ENCODE measurements at regions not wholly inside any gene's neighbourhood (a gene's known extent, or its start where the extent isn't known, plus 50 kb on each side); places are given as distances from the start of the nearest gene placed in this dataset.

GRCh38 chr3:36142746-36143145 is 237.6 kb upstream of the STAC start:
- H3K36me3 ChIP-seq (ENCODE audit: control insufficient read depth, insufficient read depth, low read length): no peaks in the 10 kb centered on the region
- no peaks in the 10 kb centered on the region for H3K9me3 ChIP-seq (replicated peaks; ENCODE audit: control insufficient read depth, low read depth, low read length)
- H3K27ac ChIP-seq (ENCODE audit: low read length): no peak overlapping the region
- H3K27me3 ChIP-seq (ENCODE audit: control insufficient read depth, insufficient read depth, low read length): no peaks in the 10 kb centered on the region
- DNase-seq: no peak
- no peak overlapping the region for H3K4me3 ChIP-seq (ENCODE audit: low read length)
- no peaks in the 10 kb centered on the region for H3K4me1 ChIP-seq (ENCODE audit: control insufficient read depth, insufficient read depth, low read length)

GRCh38 chr3:36146404-36146803 is 233.9 kb upstream of the STAC start:
- H3K27ac ChIP-seq (ENCODE audit: low read length): no peak overlapping the region
- no peak overlapping the region for H3K4me3 ChIP-seq (ENCODE audit: low read length)
- no peaks in the 10 kb centered on the region for H3K4me1 ChIP-seq (ENCODE audit: control insufficient read depth, insufficient read depth, low read length)
- H3K9me3 ChIP-seq (replicated peaks; ENCODE audit: control insufficient read depth, low read depth, low read length): no peaks in the 10 kb centered on the region
- no peak for DNase-seq
- WGBS (ENCODE audit: insufficient coverage): 86% methylated on average over 2 of the region's 2 CpGs
- H3K27me3 ChIP-seq (ENCODE audit: control insufficient read depth, insufficient read depth, low read length): no peaks in the 10 kb centered on the region
- no peaks in the 10 kb centered on the region for H3K36me3 ChIP-seq (ENCODE audit: control insufficient read depth, insufficient read depth, low read length)

GRCh38 chr3:36147934-36148558 is 232.3 kb upstream of the STAC start:
- no peaks in the 10 kb centered on the region for H3K36me3 ChIP-seq (ENCODE audit: control insufficient read depth, insufficient read depth, low read length)
- no peaks in the 10 kb centered on the region for H3K9me3 ChIP-seq (replicated peaks; ENCODE audit: control insufficient read depth, low read depth, low read length)
- no peak overlapping the region for H3K27ac ChIP-seq (ENCODE audit: low read length)
- H3K27me3 ChIP-seq (ENCODE audit: control insufficient read depth, insufficient read depth, low read length): no peaks in the 10 kb centered on the region
- no peak for DNase-seq
- WGBS (ENCODE audit: insufficient coverage): 84% methylated on average over 10 of the region's 11 CpGs
- no peak overlapping the region for H3K4me3 ChIP-seq (ENCODE audit: low read length)
- H3K4me1 ChIP-seq (ENCODE audit: control insufficient read depth, insufficient read depth, low read length): no peaks in the 10 kb centered on the region

GRCh38 chr3:36149447-36149865 is 230.8 kb upstream of the STAC start:
- H3K27ac ChIP-seq (ENCODE audit: low read length): no peak overlapping the region
- no peaks in the 10 kb centered on the region for H3K9me3 ChIP-seq (replicated peaks; ENCODE audit: control insufficient read depth, low read depth, low read length)
- no peaks in the 10 kb centered on the region for H3K27me3 ChIP-seq (ENCODE audit: control insufficient read depth, insufficient read depth, low read length)
- no peak for DNase-seq
- no peaks in the 10 kb centered on the region for H3K4me1 ChIP-seq (ENCODE audit: control insufficient read depth, insufficient read depth, low read length)
- H3K36me3 ChIP-seq (ENCODE audit: control insufficient read depth, insufficient read depth, low read length): no peaks in the 10 kb centered on the region
- H3K4me3 ChIP-seq (ENCODE audit: low read length): no peak overlapping the region

GRCh38 chr3:36155515-36155914 is 224.8 kb upstream of the STAC start:
- Histone ChIP-seq H3K4me1 (ENCODE audit: control insufficient read depth, insufficient read depth, low read length) (no peaks in the 10 kb centered on the region), H3K4me3 (ENCODE audit: low read length) (no peak overlapping the region), H3K27ac (ENCODE audit: low read length) (no peak overlapping the region), H3K36me3 (ENCODE audit: control insufficient read depth, insufficient read depth, low read length) (no peaks in the 10 kb centered on the region), H3K9me3 (replicated peaks; ENCODE audit: control insufficient read depth, low read depth, low read length) (no peaks in the 10 kb centered on the region), H3K27me3 (ENCODE audit: control insufficient read depth, insufficient read depth, low read length) (no peaks in the 10 kb centered on the region)
- no peak for DNase-seq

GRCh38 chr3:36164400-36164799 is 215.9 kb upstream of the STAC start:
- no peaks in the 10 kb centered on the region for H3K9me3 ChIP-seq (replicated peaks; ENCODE audit: control insufficient read depth, low read depth, low read length)
- no peak for DNase-seq
- H3K4me3 ChIP-seq (ENCODE audit: low read length): no peak overlapping the region
- H3K27ac ChIP-seq (ENCODE audit: low read length): no peak overlapping the region
- H3K36me3 ChIP-seq (ENCODE audit: control insufficient read depth, insufficient read depth, low read length): no peaks in the 10 kb centered on the region
- no peaks in the 10 kb centered on the region for H3K27me3 ChIP-seq (ENCODE audit: control insufficient read depth, insufficient read depth, low read length)
- H3K4me1 ChIP-seq (ENCODE audit: control insufficient read depth, insufficient read depth, low read length): no peaks in the 10 kb centered on the region
- WGBS (ENCODE audit: insufficient coverage): no CpG with 5 or more reads among the region's 3 CpGs

GRCh38 chr3:36165509-36166290 is 214.6 kb upstream of the STAC start:
- Histone ChIP-seq H3K27me3 (ENCODE audit: control insufficient read depth, insufficient read depth, low read length) (no peaks in the 10 kb centered on the region), H3K9me3 (replicated peaks; ENCODE audit: control insufficient read depth, low read depth, low read length) (no peaks in the 10 kb centered on the region), H3K4me1 (ENCODE audit: control insufficient read depth, insufficient read depth, low read length) (no peaks in the 10 kb centered on the region), H3K36me3 (ENCODE audit: control insufficient read depth, insufficient read depth, low read length) (no peaks in the 10 kb centered on the region), H3K4me3 (ENCODE audit: low read length) (no peak overlapping the region), H3K27ac (ENCODE audit: low read length) (no peak overlapping the region)
- no CpG with 5 or more reads among the region's 3 CpGs for WGBS (ENCODE audit: insufficient coverage)
- DNase-seq: no peak

GRCh38 chr3:36166477-36166876 is 213.8 kb upstream of the STAC start:
- H3K4me1 ChIP-seq (ENCODE audit: control insufficient read depth, insufficient read depth, low read length): no peaks in the 10 kb centered on the region
- no peak overlapping the region for H3K4me3 ChIP-seq (ENCODE audit: low read length)
- H3K36me3 ChIP-seq (ENCODE audit: control insufficient read depth, insufficient read depth, low read length): no peaks in the 10 kb centered on the region
- no peak overlapping the region for H3K27ac ChIP-seq (ENCODE audit: low read length)
- H3K9me3 ChIP-seq (replicated peaks; ENCODE audit: control insufficient read depth, low read depth, low read length): no peaks in the 10 kb centered on the region
- H3K27me3 ChIP-seq (ENCODE audit: control insufficient read depth, insufficient read depth, low read length): no peaks in the 10 kb centered on the region
- WGBS (ENCODE audit: insufficient coverage): 60% methylated on average over 1 of the region's 3 CpGs
- no peak for DNase-seq

- DNase-seq: peak; percentile 9
- H3K36me3 ChIP-seq (ENCODE audit: control insufficient read depth, insufficient read depth, low read length): no peaks in the 10 kb centered on the region
- no peak overlapping the region for H3K4me3 ChIP-seq (ENCODE audit: low read length)
- H3K27ac ChIP-seq (ENCODE audit: low read length): no peak overlapping the region
- no CpG with 5 or more reads among the region's 2 CpGs for WGBS (ENCODE audit: insufficient coverage)
- H3K9me3 ChIP-seq (replicated peaks; ENCODE audit: control insufficient read depth, low read depth, low read length): no peaks in the 10 kb centered on the region
- H3K4me1 ChIP-seq (ENCODE audit: control insufficient read depth, insufficient read depth, low read length): no peaks in the 10 kb centered on the region
- H3K27me3 ChIP-seq (ENCODE audit: control insufficient read depth, insufficient read depth, low read length): no peaks in the 10 kb centered on the region
Measured at GRCh38 chr3:36172699-36173098, 207.6 kb upstream of the STAC start.

- 90% methylated on average over 2 of the region's 2 CpGs for WGBS (ENCODE audit: insufficient coverage)
- Histone ChIP-seq H3K36me3 (ENCODE audit: control insufficient read depth, insufficient read depth, low read length) (no peaks in the 10 kb centered on the region), H3K9me3 (replicated peaks; ENCODE audit: control insufficient read depth, low read depth, low read length) (no peaks in the 10 kb centered on the region), H3K4me3 (ENCODE audit: low read length) (no peak overlapping the region), H3K4me1 (ENCODE audit: control insufficient read depth, insufficient read depth, low read length) (no peaks in the 10 kb centered on the region), H3K27me3 (ENCODE audit: control insufficient read depth, insufficient read depth, low read length) (no peaks in the 10 kb centered on the region), H3K27ac (ENCODE audit: low read length) (no peak overlapping the region)
- DNase-seq: no peak
Measured at GRCh38 chr3:36175113-36175812, 205.0 kb upstream of the STAC start.

Measured in muscle of leg (tissue), 3 donors.